BE2C (cell line): ENCODE measurements at regions not wholly inside any gene's neighbourhood (a gene's known extent, or its start where the extent isn't known, plus 50 kb on each side); places are given as distances from the start of the nearest gene placed in this dataset.
"Not testable (repeated sequence)": the region's sequence is repeated elsewhere in the genome, so short reads cannot be mapped to it uniquely, and the experiment has no call there.

Experiments used
- DNase-seq: peaks from one replicate; pipeline ENCODE4 v3.0.0-alpha.2; 2020
- H3K27me3 ChIP-seq: fragments of 250-450 bp; sonication (Bioruptor Pico); 2 replicates; pipeline ENCODE4 v1.5.1; 2020; ENCODE audit warnings: mild to moderate bottlenecking
- H3K36me3 ChIP-seq: fragments of 250-450 bp; sonication (Bioruptor Pico); 2 replicates; pipeline ENCODE4 v1.5.1; 2020; ENCODE audit warnings: mild to moderate bottlenecking
- H3K4me1 ChIP-seq: fragments of 250-450 bp; sonication (Bioruptor Pico); 2 replicates; pipeline ENCODE4 v1.5.1; 2020
- H3K4me3 ChIP-seq: 2 replicates; pipeline ENCODE4 v1.5.1; 2011; ENCODE audit warnings: low read depth, low read length
- H3K9me3 ChIP-seq: fragments of 250-450 bp; sonication (Bioruptor Pico); 2 replicates; pipeline ENCODE4 v1.5.1; 2020
- TF ChIP-seq, protein P1 (sequence below): IDR thresholded peaks from 2 replicates; pipeline ENCODE4 v1.5.1; 2012; ENCODE audit warnings: mild to moderate bottlenecking, low read depth, low read length

DNA sequence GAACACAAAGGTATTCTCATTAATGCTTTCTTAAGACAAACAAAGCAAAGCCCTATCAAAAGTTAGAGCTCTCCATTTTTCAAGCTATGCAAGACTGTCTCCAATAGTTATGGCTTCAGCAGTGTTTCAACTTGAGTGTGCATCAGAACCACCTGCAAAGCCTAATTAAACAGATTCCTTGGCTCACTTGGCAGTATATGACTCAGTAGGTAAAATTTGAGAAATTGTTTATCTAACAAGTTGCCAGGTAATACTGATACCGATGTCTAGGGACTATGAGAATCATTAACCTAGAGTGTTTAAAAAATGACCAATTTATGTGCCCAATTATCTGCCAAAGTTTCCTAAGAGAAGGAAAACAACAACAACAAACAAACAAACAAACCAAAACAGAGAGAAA is 60.3 kb upstream of the PARP8 start:
- H3K36me3 ChIP-seq, result no peaks in the 10 kb centered on the region
- no peaks in the 10 kb centered on the region for H3K4me1 ChIP-seq
- no peaks in the 10 kb centered on the region for H3K9me3 ChIP-seq
- no peak overlapping the region for H3K4me3 ChIP-seq
- DNase-seq, result no peak
- TF ChIP-seq, protein P1, sequence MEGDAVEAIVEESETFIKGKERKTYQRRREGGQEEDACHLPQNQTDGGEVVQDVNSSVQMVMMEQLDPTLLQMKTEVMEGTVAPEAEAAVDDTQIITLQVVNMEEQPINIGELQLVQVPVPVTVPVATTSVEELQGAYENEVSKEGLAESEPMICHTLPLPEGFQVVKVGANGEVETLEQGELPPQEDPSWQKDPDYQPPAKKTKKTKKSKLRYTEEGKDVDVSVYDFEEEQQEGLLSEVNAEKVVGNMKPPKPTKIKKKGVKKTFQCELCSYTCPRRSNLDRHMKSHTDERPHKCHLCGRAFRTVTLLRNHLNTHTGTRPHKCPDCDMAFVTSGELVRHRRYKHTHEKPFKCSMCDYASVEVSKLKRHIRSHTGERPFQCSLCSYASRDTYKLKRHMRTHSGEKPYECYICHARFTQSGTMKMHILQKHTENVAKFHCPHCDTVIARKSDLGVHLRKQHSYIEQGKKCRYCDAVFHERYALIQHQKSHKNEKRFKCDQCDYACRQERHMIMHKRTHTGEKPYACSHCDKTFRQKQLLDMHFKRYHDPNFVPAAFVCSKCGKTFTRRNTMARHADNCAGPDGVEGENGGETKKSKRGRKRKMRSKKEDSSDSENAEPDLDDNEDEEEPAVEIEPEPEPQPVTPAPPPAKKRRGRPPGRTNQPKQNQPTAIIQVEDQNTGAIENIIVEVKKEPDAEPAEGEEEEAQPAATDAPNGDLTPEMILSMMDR, result no peak
- H3K27me3 ChIP-seq, result no peaks in the 10 kb centered on the region

DNA sequence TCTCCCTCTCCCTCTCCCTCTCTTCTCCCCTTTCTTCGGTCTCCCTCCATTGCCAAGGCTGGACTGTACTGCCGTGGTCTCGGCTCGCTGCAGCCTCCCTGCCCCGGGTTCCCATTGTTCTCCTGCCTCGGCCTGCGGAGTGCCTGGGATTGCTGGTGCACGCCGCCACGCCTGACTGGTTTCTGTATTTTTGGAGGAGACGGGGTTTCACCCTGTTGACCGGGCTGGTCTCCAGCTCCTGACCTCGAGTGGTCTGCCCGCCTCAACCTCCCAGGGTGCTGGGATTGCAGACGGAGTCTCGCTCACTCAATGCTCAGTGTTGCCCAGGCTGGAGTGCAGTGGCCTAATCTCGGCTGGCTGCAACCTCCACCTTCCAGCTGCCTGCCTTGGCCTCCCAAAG is 59.0 kb upstream of the PARP8 start:
- DNase-seq, H3K4me1 ChIP-seq, H3K27me3 ChIP-seq, H3K9me3 ChIP-seq, H3K36me3 ChIP-seq, H3K4me3 ChIP-seq: not testable (repeated sequence)

DNA sequence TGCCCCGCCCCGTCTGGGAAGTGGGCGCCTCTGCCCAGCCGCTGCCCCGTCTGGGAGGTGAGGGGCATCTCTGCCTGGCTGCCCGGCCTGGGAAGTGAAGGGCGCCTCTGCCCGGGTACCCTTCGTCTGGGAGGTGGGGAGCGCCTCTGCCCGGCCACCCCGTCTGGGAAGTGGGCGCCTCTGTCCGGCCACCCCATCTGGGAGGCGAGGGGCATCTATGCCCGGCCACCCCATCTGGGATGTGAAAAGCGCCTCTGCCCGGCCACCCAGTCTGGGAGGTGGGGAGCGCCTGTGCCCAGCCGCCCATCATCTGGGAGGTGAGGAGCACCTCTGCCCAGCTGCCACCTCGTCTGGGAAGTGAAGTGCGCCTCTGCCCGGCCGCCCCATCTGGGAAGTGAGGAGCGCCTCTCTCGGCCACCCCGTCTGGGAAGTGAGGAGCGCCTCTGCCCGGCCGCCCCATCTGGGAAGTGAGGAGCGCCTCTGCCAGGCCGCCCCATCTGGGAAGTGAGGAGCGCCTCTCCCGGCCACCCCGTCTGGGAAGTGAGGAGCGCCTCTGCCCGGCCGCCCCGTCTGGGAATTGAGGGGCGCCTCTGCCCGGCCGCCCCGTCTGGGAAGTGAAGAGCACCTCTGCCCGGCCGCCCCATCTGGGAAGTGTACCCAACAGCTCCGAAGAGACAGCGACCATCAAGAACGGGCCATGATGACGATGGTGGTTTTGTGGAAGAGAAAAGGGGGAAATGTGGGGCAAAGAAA is 58.3 kb upstream of the PARP8 start:
- H3K27me3 ChIP-seq, H3K4me3 ChIP-seq, H3K4me1 ChIP-seq, DNase-seq, H3K9me3 ChIP-seq, H3K36me3 ChIP-seq: not testable (repeated sequence)

DNA sequence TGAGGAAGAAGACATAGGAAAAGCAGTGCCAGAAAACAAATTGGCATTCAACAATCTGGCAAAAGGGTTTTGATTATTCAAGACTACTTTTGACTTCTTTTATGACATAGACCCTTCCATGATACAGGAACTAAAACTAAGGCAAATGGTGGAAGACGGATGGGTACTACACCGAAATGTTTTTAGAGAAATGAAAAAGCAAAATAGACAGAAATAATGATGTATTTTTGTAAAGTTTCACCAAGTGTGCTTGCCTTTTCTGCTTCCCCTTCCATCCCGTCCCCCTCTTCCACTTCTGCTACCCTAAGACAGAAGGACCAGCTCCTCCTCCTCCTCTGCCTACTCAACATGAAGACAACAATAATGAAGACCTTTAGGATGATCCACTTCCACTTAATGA is 53.4 kb upstream of the PARP8 start:
- not testable (repeated sequence) for H3K36me3 ChIP-seq, H3K4me1 ChIP-seq, H3K27me3 ChIP-seq, H3K4me3 ChIP-seq, DNase-seq, H3K9me3 ChIP-seq
